HL-60 (cell line): ENCODE measurements at regions not wholly inside any gene's neighbourhood (a gene's known extent, or its start where the extent isn't known, plus 50 kb on each side); places are given as distances from the start of the nearest gene placed in this dataset.

Source experiments
- DNase-seq, 2 experiments: peaks; one replicate each; pipeline ENCODE4 v3.0.0-alpha.2; 2010 to 2020; ENCODE audit warnings: low read depth in 1 of 2, low spot score in 1 of 2
- H3K27ac ChIP-seq: fragments of 250-450 bp; sonication (Bioruptor Pico); replicated peaks from 2 replicates; pipeline ENCODE4 v1.5.1; 2020; ENCODE audit warnings: mild to moderate bottlenecking, moderate library complexity
- H3K27me3 ChIP-seq: fragments of 250-450 bp; sonication (Bioruptor Pico); 2 replicates; pipeline ENCODE4 v1.5.1; 2021; ENCODE audit warnings: mild to moderate bottlenecking, moderate library complexity; ENCODE audit not compliant: insufficient read depth, poor library complexity, severe bottlenecking
- H3K4me3 ChIP-seq: replicated peaks from 2 replicates; pipeline ENCODE4 v1.5.1; 2011; ENCODE audit warnings: mild to moderate bottlenecking, control low read depth, low read length; ENCODE audit not compliant: insufficient read depth
- CTCF ChIP-seq: IDR thresholded peaks from one replicate; pipeline ENCODE4 v1.5.1; 2011; ENCODE audit warnings: low read length, control low read depth, inconsistent platforms; ENCODE audit not compliant: insufficient read depth
- GABPA ChIP-seq: IDR thresholded peaks from 2 replicates; pipeline ENCODE4 v1.6.1; 2012; ENCODE audit warnings: low read depth
- POLR2AphosphoS5 ChIP-seq: IDR thresholded peaks from 2 replicates; pipeline ENCODE4 v1.6.1; 2012; ENCODE audit warnings: low read depth
- REST ChIP-seq: IDR thresholded peaks from 2 replicates; pipeline ENCODE4 v1.6.1; 2012; ENCODE audit warnings: low read depth; ENCODE audit not compliant: insufficient replicate concordance
- SPI1 ChIP-seq: IDR thresholded peaks from 2 replicates; pipeline ENCODE4 v1.6.1; 2012; ENCODE audit warnings: low read depth, mild to moderate bottlenecking, borderline replicate concordance

GRCh38 chr6:84414531-84414930 is 187.1 kb upstream of the CEP162 start:
- no peak for DNase-seq
- Histone ChIP-seq H3K27me3 (no peaks in the 10 kb centered on the region), H3K4me3 (no peak overlapping the region), H3K27ac (no peak overlapping the region)
- TF ChIP-seq REST = no peak
- TF ChIP-seq SPI1 = no peak
- TF ChIP-seq POLR2AphosphoS5 = no peak
- TF ChIP-seq GABPA = no peak
- no peak for TF ChIP-seq CTCF

GRCh38 chr6:84411060-84411629 is 183.7 kb upstream of the CEP162 start:
- no peaks in the 10 kb centered on the region for H3K27me3 ChIP-seq
- H3K4me3 ChIP-seq = no peak overlapping the region
- DNase-seq = no peak
- no peak overlapping the region for H3K27ac ChIP-seq
- TF ChIP-seq SPI1 (no peak), CTCF (no peak), REST (no peak), POLR2AphosphoS5 (no peak), GABPA (no peak)

DNA sequence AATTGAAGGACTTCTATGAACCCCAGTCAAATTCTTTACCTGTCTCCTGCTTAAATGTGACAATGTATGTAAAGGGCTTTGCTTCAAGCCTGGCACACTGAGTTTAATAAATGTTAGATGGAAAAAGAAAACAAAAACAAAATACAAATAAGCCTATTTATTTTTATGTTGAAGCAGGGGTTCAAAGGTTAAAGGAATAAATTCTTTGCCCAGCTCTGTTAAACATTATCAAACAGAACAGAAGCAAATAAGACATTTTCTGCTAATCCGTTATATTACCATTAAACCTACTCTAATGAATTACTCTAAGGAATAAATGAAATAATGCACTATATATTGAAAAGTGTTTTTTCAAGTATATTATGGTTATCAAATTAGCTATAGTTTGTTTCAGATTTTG is 182.5 kb upstream of the CEP162 start:
- Histone ChIP-seq H3K27ac (no peak overlapping the region), H3K27me3 (no peaks in the 10 kb centered on the region), H3K4me3 (no peak overlapping the region)
- no peak for TF ChIP-seq CTCF
- TF ChIP-seq POLR2AphosphoS5 = no peak
- TF ChIP-seq REST = no peak
- no peak for TF ChIP-seq GABPA
- no peak for TF ChIP-seq SPI1
- no peak for DNase-seq
